ENCODE measurements at regions not wholly inside any gene's neighbourhood (a gene's known extent, or its start where the extent isn't known, plus 50 kb on each side); places are given as distances from the start of the nearest gene placed in this dataset.

DNA sequence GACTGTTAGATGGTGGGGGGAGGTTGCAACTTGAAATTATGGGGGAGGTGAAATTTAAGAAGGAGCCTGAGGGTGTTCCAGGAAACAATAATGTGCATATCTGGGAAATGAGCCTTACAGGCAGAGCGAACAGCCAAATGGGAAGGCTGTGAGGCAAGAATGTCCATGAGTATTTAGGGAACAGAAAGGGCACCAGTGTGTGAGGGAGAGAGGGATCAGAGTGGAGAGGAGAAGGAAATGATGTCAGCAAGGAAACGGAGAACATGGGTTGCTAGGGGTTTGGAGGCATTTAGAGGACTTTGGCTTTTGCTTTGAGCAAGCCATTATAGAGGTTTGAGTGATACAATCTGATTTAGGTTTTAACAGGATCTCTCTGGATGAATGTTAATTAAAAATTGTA, 285.4 kb downstream of the TLE4 start:
- intact Hi-C loops (cut with DNase I, micrococcal nuclease), result no loop called here
- DNase-seq (no peak), ATAC-seq (no peak)
- Histone ChIP-seq H3K36me3 (ENCODE audit: low read depth) (no peaks in the 10 kb centered on the region), H3K4me1 (ENCODE audit: low read depth) (no peaks in the 10 kb centered on the region), H3K4me3 (no peak overlapping the region), H3K9me3 (peaks cover 7% of the 10 kb centered on the region)
- TF ChIP-seq, protein P1, sequence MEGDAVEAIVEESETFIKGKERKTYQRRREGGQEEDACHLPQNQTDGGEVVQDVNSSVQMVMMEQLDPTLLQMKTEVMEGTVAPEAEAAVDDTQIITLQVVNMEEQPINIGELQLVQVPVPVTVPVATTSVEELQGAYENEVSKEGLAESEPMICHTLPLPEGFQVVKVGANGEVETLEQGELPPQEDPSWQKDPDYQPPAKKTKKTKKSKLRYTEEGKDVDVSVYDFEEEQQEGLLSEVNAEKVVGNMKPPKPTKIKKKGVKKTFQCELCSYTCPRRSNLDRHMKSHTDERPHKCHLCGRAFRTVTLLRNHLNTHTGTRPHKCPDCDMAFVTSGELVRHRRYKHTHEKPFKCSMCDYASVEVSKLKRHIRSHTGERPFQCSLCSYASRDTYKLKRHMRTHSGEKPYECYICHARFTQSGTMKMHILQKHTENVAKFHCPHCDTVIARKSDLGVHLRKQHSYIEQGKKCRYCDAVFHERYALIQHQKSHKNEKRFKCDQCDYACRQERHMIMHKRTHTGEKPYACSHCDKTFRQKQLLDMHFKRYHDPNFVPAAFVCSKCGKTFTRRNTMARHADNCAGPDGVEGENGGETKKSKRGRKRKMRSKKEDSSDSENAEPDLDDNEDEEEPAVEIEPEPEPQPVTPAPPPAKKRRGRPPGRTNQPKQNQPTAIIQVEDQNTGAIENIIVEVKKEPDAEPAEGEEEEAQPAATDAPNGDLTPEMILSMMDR (IDR thresholded peaks at IDR 0.05), result no peak

DNA sequence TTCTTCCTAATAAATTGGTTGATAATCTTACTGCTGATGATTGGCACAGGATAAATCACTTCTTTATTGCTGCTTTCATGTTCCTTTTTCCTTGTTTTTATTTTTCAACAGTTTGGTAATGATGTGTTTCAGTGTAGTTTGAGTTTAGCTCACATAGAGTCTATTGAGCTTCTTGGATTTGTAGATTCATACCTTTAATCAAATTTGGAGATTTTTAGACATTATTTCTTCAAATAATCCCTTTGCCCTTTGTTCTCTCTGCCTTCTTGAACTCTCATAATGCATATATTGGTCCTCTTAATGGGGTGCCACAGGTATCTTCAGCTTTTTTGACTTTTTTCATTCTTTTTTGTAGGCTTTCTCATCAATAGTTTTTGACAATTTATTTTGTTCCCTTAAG, 275.3 kb downstream of the TLE4 start:
- no peaks in the 10 kb centered on the region for H3K36me3 ChIP-seq (ENCODE audit: low read depth)
- DNase-seq, result no peak
- intact Hi-C loops (cut with DNase I, micrococcal nuclease), result no loop called here
- H3K4me3 ChIP-seq, result no peak overlapping the region
- no peaks in the 10 kb centered on the region for H3K4me1 ChIP-seq (ENCODE audit: low read depth)
- TF ChIP-seq, protein P1 (IDR thresholded peaks at IDR 0.05), result no peak
- peaks cover 11% of the 10 kb centered on the region for H3K9me3 ChIP-seq
- no peak for ATAC-seq

DNA sequence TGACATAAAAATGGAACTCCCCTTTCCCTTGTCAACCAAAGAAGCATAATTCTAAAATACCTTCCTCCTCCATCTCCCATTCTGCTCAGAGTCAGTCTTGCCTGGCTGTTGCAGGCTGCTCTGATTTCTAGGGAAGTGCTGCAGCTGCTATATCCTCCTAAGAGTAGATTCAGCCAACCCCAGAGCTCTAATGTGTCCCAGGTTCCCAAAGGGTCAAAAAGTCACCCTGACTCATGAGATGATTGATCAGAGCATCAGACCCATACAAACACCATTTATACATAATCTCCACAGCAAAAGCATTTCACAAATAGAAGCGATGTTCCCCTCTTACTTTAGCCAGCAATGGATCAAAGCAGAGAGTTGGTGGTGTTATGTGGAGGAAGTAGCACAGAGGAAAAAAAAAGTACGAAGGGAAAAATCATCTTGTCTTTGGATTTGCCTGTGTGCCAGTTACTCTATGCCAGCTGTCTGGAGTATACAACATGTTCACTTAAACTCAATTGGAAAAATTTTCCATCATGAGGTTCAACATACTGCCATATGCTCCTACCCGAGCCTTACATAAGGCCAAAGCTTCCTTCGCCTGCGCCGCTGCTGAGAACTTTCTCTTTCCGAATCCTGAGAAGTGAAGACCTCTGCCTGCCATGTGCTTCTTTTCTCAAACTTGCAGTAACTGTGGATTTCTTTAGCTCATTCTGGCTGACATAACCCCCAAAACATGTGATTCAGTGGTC, 258.0 kb downstream of the TLE4 start:
- no peak for ATAC-seq
- intact Hi-C loops (cut with DNase I, micrococcal nuclease), result no loop called here
- H3K4me1 ChIP-seq (ENCODE audit: low read depth), result no peaks in the 10 kb centered on the region
- H3K4me3 ChIP-seq, result no peak overlapping the region
- DNase-seq, result no peak
- no peaks in the 10 kb centered on the region for H3K9me3 ChIP-seq
- H3K36me3 ChIP-seq (ENCODE audit: low read depth), result no peaks in the 10 kb centered on the region
- TF ChIP-seq, protein P1 (IDR thresholded peaks at IDR 0.05), result no peak

DNA sequence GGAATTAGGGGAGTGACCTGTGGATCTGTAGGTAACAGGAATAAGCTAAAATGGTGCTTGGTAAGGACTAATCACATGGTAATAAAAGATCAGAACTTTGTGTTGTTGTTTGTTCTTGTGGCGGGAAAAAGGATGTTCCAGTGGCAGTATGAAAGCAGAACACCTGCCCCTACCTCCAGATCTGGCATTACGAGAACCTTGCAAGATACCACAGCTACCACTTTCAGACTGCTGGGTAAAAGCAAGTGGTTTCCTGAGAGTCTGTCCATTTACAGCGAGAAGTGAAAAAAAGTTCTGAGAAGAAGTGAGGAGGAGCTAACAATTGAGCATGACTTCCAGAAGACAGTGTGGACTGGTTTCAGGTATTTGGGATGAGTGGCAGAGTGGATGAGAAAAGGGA, 252.5 kb downstream of the TLE4 start:
- TF ChIP-seq, protein P1 (IDR thresholded peaks at IDR 0.05), result no peak
- Histone ChIP-seq H3K9me3 (no peaks in the 10 kb centered on the region), H3K4me1 (ENCODE audit: low read depth) (no peaks in the 10 kb centered on the region), H3K4me3 (no peak overlapping the region), H3K36me3 (ENCODE audit: low read depth) (no peaks in the 10 kb centered on the region)
- ATAC-seq, result peak; percentile 42
- intact Hi-C loops (cut with DNase I, micrococcal nuclease), result no loop called here
- no peak for DNase-seq

DNA sequence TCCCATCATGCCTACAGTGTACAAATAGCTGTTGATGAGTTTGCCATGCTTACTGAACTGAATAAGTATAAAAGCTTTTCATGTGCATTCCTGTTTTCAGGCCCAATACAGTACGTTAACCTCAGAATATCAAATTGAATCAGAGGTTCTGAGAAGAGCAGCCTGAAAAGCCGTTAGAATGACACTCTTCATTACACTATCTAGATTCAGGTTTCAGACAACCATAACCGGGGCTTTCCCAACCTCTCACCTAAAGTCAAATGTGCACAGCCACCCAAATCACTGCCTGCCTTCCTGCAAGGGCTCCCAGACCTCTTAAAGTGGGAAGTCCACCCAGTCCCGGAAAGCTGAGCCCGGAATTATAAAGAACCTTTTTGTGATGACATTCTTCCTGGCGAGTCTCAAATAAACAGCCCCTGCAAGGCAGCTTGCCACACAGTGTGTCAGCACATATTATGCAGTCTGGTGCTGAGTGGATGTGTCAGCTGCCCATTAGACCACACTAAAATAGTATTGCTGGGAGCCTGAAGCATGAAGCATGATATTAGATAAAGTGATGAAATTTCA, 245.8 kb downstream of the TLE4 start:
- no peak overlapping the region for H3K4me3 ChIP-seq
- TF ChIP-seq, protein P1 (IDR thresholded peaks at IDR 0.05), result no peak
- H3K4me1 ChIP-seq (ENCODE audit: low read depth), result no peaks in the 10 kb centered on the region
- intact Hi-C loops (cut with DNase I, micrococcal nuclease), result no loop called here
- ATAC-seq, result no peak
- DNase-seq, result peak in 1 of 3 donors; percentile 7
- no peaks in the 10 kb centered on the region for H3K9me3 ChIP-seq
- H3K36me3 ChIP-seq (ENCODE audit: low read depth), result no peaks in the 10 kb centered on the region
